MM.1S (cell line): ENCODE measurements at regions not wholly inside any gene's neighbourhood (a gene's known extent, or its start where the extent isn't known, plus 50 kb on each side); places are given as distances from the start of the nearest gene placed in this dataset.

Experiments used
- DNase-seq: peaks from one replicate; pipeline ENCODE4 v3.0.0-alpha.2; 2015
- H2AFZ ChIP-seq: fragments of 300-600 bp; sonication (generic); 2 replicates; pipeline ENCODE4 v1.6.0; 2016; ENCODE audit warnings: antibody characterized with exemption, low read length
- H3F3A ChIP-seq: fragments of 300-600 bp; sonication (generic); 2 replicates; pipeline ENCODE4 v1.6.1; 2016; ENCODE audit warnings: mild to moderate bottlenecking, antibody characterized with exemption, low read length, moderate library complexity, mixed read lengths; ENCODE audit not compliant: insufficient read depth
- H3K27ac ChIP-seq: fragments of 300-600 bp; sonication (generic); 2 replicates; pipeline ENCODE4 v1.5.1; 2016; ENCODE audit warnings: mild to moderate bottlenecking, low read length
- H3K27me3 ChIP-seq: fragments of 300-600 bp; sonication (generic); replicated peaks from 2 replicates; pipeline ENCODE4 v1.6.0; 2016; ENCODE audit warnings: low read length; ENCODE audit not compliant: insufficient read depth
- H3K36me3 ChIP-seq: fragments of 300-600 bp; sonication (generic); replicated peaks from 2 replicates; pipeline ENCODE4 v1.6.1; 2016; ENCODE audit warnings: mild to moderate bottlenecking, low read length, mixed read lengths; ENCODE audit not compliant: insufficient read depth
- H3K4me1 ChIP-seq: fragments of 300-600 bp; sonication (generic); 2 replicates; pipeline ENCODE4 v1.6.1; 2016; ENCODE audit warnings: low read length, mixed read lengths
- H3K4me2 ChIP-seq: fragments of 300-600 bp; sonication (generic); 2 replicates; pipeline ENCODE4 v1.6.0; 2016; ENCODE audit warnings: low read depth, low read length
- H3K4me3 ChIP-seq: fragments of 300-600 bp; sonication (generic); 2 replicates; pipeline ENCODE4 v1.5.1; 2016; ENCODE audit warnings: low read length, mixed read lengths
- H3K79me2 ChIP-seq: fragments of 300-600 bp; sonication (generic); 2 replicates; pipeline ENCODE4 v1.6.1; 2016; ENCODE audit warnings: mixed run types, low read length, mixed read lengths
- H3K9ac ChIP-seq: fragments of 300-600 bp; sonication (generic); 2 replicates; pipeline ENCODE4 v1.6.1; 2016; ENCODE audit warnings: low read length, mixed read lengths
- H3K9me2 ChIP-seq: fragments of 300-600 bp; sonication (generic); replicated peaks from 2 replicates; pipeline ENCODE4 v1.6.1; 2016; ENCODE audit warnings: mild to moderate bottlenecking, low read length, mixed read lengths; ENCODE audit not compliant: insufficient read depth
- H3K9me3 ChIP-seq: fragments of 300-600 bp; sonication (generic); replicated peaks from 2 replicates; pipeline ENCODE4 v1.6.1; 2016; ENCODE audit warnings: mild to moderate bottlenecking, low read length, mixed read lengths; ENCODE audit not compliant: insufficient read depth
- H4K20me1 ChIP-seq: fragments of 300-600 bp; sonication (generic); 2 replicates; pipeline ENCODE4 v1.6.1; 2016; ENCODE audit warnings: mild to moderate bottlenecking, low read length, moderate library complexity, mixed read lengths; ENCODE audit not compliant: insufficient read depth
- CTCF ChIP-seq: fragments of 300-600 bp; sonication (generic); IDR thresholded peaks from 2 replicates; pipeline ENCODE4 v1.5.1; 2016; ENCODE audit warnings: antibody characterized with exemption, low read length, mixed read lengths
- EZH2 ChIP-seq: fragments of 300-600 bp; sonication (generic); optimal IDR thresholded peaks from 2 replicates; pipeline ENCODE3; 2017; ENCODE audit warnings: low read depth, mild to moderate bottlenecking, antibody characterized with exemption, low read length, mixed read lengths
- EZH2phosphoT487 ChIP-seq: fragments of 300-600 bp; sonication (generic); IDR thresholded peaks from 2 replicates; pipeline ENCODE4 v1.6.1; 2018; ENCODE audit warnings: antibody characterized with exemption, low read length

- no peak overlapping the region for H3K9ac ChIP-seq
- H3K9me2 ChIP-seq, result no peaks in the 10 kb centered on the region
- no peak overlapping the region for H3K4me3 ChIP-seq
- H3K36me3 ChIP-seq, result no peaks in the 10 kb centered on the region
- DNase-seq, result no peak
- H3K4me2 ChIP-seq, result no peak overlapping the region
- H3K27ac ChIP-seq, result no peak overlapping the region
- no peaks in the 10 kb centered on the region for H3K9me3 ChIP-seq
- H3K4me1 ChIP-seq, result no peaks in the 10 kb centered on the region
- no peaks in the 10 kb centered on the region for H4K20me1 ChIP-seq
- H3F3A ChIP-seq, result no peaks in the 10 kb centered on the region
- H2AFZ ChIP-seq, result no peak overlapping the region
- no peaks in the 10 kb centered on the region for H3K79me2 ChIP-seq
- no peaks in the 10 kb centered on the region for H3K27me3 ChIP-seq
- TF ChIP-seq EZH2, result no peak
- no peak for TF ChIP-seq CTCF
- no peak for TF ChIP-seq EZH2phosphoT487
Measured at GRCh38 chr6:22380236-22380635, 83.4 kb upstream of the PRL start.

GRCh38 chr6:22381845-22382544 is 85.2 kb upstream of the PRL start:
- TF ChIP-seq CTCF, result no peak
- TF ChIP-seq EZH2phosphoT487, result no peak
- no peak for TF ChIP-seq EZH2
- H3F3A ChIP-seq, result no peaks in the 10 kb centered on the region
- DNase-seq, result no peak
- no peaks in the 10 kb centered on the region for H4K20me1 ChIP-seq
- H3K9me2 ChIP-seq, result no peaks in the 10 kb centered on the region
- H3K9ac ChIP-seq, result no peak overlapping the region
- no peak overlapping the region for H2AFZ ChIP-seq
- H3K9me3 ChIP-seq, result no peaks in the 10 kb centered on the region
- no peaks in the 10 kb centered on the region for H3K79me2 ChIP-seq
- no peaks in the 10 kb centered on the region for H3K27me3 ChIP-seq
- no peak overlapping the region for H3K4me2 ChIP-seq
- no peaks in the 10 kb centered on the region for H3K4me1 ChIP-seq
- H3K36me3 ChIP-seq, result no peaks in the 10 kb centered on the region
- H3K27ac ChIP-seq, result no peak overlapping the region
- H3K4me3 ChIP-seq, result no peak overlapping the region

GRCh38 chr6:22383016-22383415 is 86.2 kb upstream of the PRL start:
- H3K4me1 ChIP-seq, result no peaks in the 10 kb centered on the region
- H3K27me3 ChIP-seq, result no peaks in the 10 kb centered on the region
- H4K20me1 ChIP-seq, result no peaks in the 10 kb centered on the region
- H3K9ac ChIP-seq, result no peak overlapping the region
- H3K4me2 ChIP-seq, result no peak overlapping the region
- TF ChIP-seq EZH2phosphoT487 (no peak), EZH2 (no peak), CTCF (no peak)
- no peaks in the 10 kb centered on the region for H3K79me2 ChIP-seq
- no peak for DNase-seq
- H3K36me3 ChIP-seq, result no peaks in the 10 kb centered on the region
- H3K4me3 ChIP-seq, result no peak overlapping the region
- no peaks in the 10 kb centered on the region for H3F3A ChIP-seq
- H3K9me3 ChIP-seq, result no peaks in the 10 kb centered on the region
- H3K9me2 ChIP-seq, result no peaks in the 10 kb centered on the region
- no peak overlapping the region for H3K27ac ChIP-seq
- no peak overlapping the region for H2AFZ ChIP-seq
